ENCODE measurements at regions not wholly inside any gene's neighbourhood (a gene's known extent, or its start where the extent isn't known, plus 50 kb on each side); places are given as distances from the start of the nearest gene placed in this dataset.

GRCh38 chr15:47182818-47183217 is 534.5 kb upstream of the SEMA6D start:
- H3K4me3 ChIP-seq, result no peak overlapping the region
- 29 to 54% methylated on average over 2 of the region's 2 CpGs for WGBS, 2 donors
- intact Hi-C loops (cut with DNase I), result no loop called here
- H3K36me3 ChIP-seq, result no peaks in the 10 kb centered on the region
- H3K27me3 ChIP-seq, result peaks cover 0 to 62% (median 7%) of the 10 kb centered on the region in 4 donors
- peaks cover 5 to 19% (median 7%) of the 10 kb centered on the region in 3 donors for H3K4me1 ChIP-seq
- TF ChIP-seq POLR2A (IDR thresholded peaks at IDR 0.05), result no peak
- TF ChIP-seq, protein P1, sequence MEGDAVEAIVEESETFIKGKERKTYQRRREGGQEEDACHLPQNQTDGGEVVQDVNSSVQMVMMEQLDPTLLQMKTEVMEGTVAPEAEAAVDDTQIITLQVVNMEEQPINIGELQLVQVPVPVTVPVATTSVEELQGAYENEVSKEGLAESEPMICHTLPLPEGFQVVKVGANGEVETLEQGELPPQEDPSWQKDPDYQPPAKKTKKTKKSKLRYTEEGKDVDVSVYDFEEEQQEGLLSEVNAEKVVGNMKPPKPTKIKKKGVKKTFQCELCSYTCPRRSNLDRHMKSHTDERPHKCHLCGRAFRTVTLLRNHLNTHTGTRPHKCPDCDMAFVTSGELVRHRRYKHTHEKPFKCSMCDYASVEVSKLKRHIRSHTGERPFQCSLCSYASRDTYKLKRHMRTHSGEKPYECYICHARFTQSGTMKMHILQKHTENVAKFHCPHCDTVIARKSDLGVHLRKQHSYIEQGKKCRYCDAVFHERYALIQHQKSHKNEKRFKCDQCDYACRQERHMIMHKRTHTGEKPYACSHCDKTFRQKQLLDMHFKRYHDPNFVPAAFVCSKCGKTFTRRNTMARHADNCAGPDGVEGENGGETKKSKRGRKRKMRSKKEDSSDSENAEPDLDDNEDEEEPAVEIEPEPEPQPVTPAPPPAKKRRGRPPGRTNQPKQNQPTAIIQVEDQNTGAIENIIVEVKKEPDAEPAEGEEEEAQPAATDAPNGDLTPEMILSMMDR (IDR thresholded peaks at IDR 0.05), result no peak
- H3K9me3 ChIP-seq, result no peaks in the 10 kb centered on the region
- DNase-seq, result no peak
- no peak overlapping the region for H3K27ac ChIP-seq

DNA sequence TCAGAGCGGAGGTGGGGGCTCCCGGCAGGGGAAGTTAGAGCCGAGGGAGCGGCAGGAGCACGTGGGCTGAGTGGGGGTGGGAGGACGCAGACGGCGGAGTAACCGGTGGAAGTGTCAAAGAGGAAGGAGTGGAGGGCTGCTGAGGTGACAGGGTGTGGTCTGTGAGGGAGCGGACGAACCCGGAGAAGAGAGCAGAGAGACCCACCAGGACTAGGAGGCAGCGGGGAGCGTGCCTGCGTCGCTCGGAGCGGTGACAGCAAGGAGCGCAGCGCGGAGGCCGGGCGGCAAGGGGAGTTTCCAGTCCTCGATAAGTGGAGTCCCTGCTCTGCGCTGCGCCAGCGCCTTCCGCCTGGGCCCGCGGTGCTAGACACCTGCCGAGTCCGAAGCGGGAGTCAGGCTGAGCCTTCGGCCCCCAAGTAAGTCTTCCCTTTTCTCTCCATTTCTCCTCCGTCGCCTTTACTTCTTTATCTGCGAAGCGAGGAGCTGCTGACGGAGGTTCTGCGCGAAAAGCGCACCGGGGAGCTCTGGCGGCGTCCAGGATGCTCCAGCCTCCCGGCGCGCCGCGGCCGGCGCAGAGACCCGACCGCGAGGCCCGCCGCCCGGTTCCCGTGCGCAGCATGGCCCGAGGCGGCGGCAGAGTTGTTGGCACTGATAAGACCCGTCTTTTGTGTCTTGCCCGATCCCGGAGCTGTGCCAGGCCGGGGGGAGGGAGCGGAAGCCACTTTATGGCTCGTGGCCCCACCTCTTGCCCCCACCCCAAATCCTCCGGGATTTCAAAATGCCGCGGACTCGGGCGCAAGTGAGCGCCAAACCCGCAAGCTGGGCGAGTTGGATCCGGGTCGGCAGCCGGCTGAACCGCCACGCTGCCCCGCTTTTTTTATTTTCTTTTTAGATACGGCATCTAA is 533.0 kb upstream of the SEMA6D start:
- H3K27me3 ChIP-seq, result peaks cover 0 to 62% (median 7%) of the 10 kb centered on the region in 4 donors
- DNase-seq, result no peak

DNA sequence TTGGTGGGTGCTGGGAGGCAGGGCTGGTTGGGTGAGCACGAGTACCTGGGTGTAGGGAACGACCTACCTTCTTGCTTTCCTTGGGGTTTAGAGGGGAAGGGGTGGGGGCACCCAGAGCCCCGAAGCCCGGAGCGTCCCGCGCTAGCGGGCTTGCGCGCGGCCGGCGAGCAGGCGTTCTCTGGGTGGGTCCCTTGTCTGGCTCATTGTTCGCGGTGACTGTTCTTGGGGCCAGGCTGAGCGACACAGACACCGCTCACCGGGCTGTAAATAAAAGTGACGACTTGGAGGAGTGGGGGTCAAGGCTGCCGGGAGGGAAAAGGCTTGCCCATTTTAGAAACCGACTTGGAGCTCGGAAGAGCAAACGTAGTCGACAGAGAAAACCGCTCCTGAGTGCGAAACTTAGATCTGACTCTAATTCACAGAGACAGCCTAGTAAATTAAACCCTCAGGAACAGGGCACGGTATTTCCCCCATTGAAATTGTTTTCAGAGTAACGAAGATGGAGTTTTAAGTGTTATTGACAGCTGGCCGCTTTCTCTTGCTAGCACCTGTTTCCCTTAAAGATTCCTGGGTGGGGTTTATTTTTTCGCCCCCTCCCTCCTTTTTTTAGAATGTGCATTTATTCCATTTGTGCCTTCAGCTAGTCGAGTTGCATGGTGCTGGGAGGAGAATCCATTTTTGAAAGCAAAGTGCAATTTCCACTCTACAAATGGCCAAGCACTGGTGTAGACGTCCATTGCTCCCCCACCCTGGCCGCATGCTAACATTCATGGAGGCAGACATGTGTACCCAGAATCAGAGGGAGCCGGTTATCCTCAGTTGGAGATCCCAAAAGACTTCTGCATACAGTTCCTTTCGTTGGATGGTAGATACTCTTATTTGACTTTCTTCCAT is 532.1 kb upstream of the SEMA6D start:
- Histone ChIP-seq H3K36me3 (no peaks in the 10 kb centered on the region), H3K4me3 (peak overlapping the region; percentile 22 to 63 (median 45)), H3K27ac (no peak overlapping the region), H3K9me3 (no peaks in the 10 kb centered on the region), H3K27me3 (peaks cover 0 to 57% (median 9%) of the 10 kb centered on the region in 4 donors), H3K4me1 (peaks cover 5 to 19% (median 7%) of the 10 kb centered on the region in 3 donors)
- no peak for DNase-seq
- intact Hi-C loops (cut with DNase I), result no loop called here
- no peak for TF ChIP-seq POLR2A (IDR thresholded peaks at IDR 0.05)
- TF ChIP-seq, protein P1 (IDR thresholded peaks at IDR 0.05), result no peak
- WGBS, 2 donors, result 18 to 20% methylated on average over 17 of the region's 36 CpGs

More for the DNA sequence above, 533.0 kb upstream of the SEMA6D start:
- Histone ChIP-seq H3K27ac (no peak overlapping the region), H3K4me3 (peak overlapping the region; percentile 22 to 63 (median 45)), H3K36me3 (no peaks in the 10 kb centered on the region), H3K9me3 (no peaks in the 10 kb centered on the region), H3K4me1 (peaks cover 5 to 19% (median 7%) of the 10 kb centered on the region in 3 donors)
- intact Hi-C loops (cut with DNase I), result no loop called here
- WGBS, 2 donors, result 4 to 13% methylated on average over 18 to 31 of the region's 84 CpGs
- TF ChIP-seq, protein P1 (IDR thresholded peaks at IDR 0.05), result no peak
- no peak for TF ChIP-seq POLR2A (IDR thresholded peaks at IDR 0.05)

DNA sequence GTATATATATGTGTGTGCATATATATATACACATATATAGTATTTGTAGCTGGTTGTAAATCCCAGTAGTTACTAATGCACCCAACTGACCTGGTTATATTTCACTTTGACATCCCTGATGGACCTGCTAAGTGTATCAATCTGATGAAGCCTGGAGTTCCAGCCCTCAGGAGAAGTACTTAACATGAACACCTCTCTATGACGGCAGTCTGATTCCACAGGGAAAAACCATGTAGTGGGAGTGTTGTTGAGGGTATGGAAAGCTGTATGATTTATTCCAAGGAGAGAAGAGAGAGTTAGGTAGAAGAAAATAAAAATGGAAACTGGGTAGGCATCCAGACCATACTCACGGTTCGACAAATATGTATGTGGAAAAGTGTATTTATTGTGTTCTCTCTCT is 531.2 kb upstream of the SEMA6D start:
- Histone ChIP-seq H3K4me1 (peaks cover 5 to 19% (median 7%) of the 10 kb centered on the region in 3 donors), H3K4me3 (no peak overlapping the region), H3K27me3 (peaks cover 0 to 55% (median 9%) of the 10 kb centered on the region in 4 donors)

More for the DNA sequence above, 531.2 kb upstream of the SEMA6D start:
- 67 to 93% methylated on average over 3 of the region's 3 CpGs for WGBS, 2 donors
- DNase-seq, result no peak
- no peaks in the 10 kb centered on the region for H3K36me3 ChIP-seq
- TF ChIP-seq, protein P1 (IDR thresholded peaks at IDR 0.05), result no peak
- no peak for TF ChIP-seq POLR2A (IDR thresholded peaks at IDR 0.05)
- H3K27ac ChIP-seq, result no peak overlapping the region
- intact Hi-C loops (cut with DNase I), result no loop called here
- no peaks in the 10 kb centered on the region for H3K9me3 ChIP-seq

All from esophagus squamous epithelium (tissue), 5 donors.